ENCODE measurements at regions not wholly inside any gene's neighbourhood (a gene's known extent, or its start where the extent isn't known, plus 50 kb on each side); places are given as distances from the start of the nearest gene placed in this dataset.

GRCh38 chr7:68684246-68684839, 913.9 kb upstream of the AUTS2 start:
- Histone ChIP-seq H3K27ac (ENCODE audit: extremely low read depth, low read depth, low read length) (no peak overlapping the region), H3K36me3 (ENCODE audit: control insufficient read depth in 2 of 2, insufficient read depth in 1 of 2, low read length in 2 of 2) (no peaks in the 10 kb centered on the region), H3K4me1 (ENCODE audit: control insufficient read depth, insufficient read depth, low read length) (no peaks in the 10 kb centered on the region), H3K9me3 (ENCODE audit: control insufficient read depth, insufficient read depth, low read depth, low read length) (no peaks in the 10 kb centered on the region), H3K4me3 (ENCODE audit: low read depth, low read length) (no peak overlapping the region)
- ChIA-PET POLR2A (no interaction called here), CTCF (no interaction called here)
- TF ChIP-seq ZNF221 (tag by site-specific recombination; IDR thresholded peaks at IDR 0.05; ENCODE audit: borderline replicate concordance) (no peak), SETDB1 (IDR thresholded peaks at IDR 0.05; ENCODE audit: insufficient read length, low read length) (peak; percentile 26)

DNA sequence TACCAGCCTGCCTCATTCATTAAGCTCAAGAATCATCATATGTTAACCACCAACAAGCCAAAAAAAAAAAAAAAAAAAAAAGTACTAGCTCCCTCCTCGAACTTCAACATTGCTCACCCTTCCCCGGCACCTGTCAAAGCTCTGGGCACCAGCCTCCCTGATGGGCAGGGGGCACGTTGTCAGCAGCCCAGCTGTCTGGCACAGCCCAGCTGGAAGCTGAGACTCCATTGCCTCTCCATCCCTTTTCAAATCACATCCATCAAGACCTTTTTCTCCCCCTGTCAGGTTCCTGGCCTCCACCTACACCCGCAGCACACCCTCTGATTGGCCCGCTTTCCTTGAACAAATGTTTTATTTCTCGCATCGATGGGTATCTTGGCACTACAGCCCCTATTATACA, 913.3 kb upstream of the AUTS2 start:
- H3K27ac ChIP-seq (ENCODE audit: extremely low read depth, low read depth, low read length) = no peak overlapping the region
- ChIA-PET CTCF (no interaction called here), POLR2A (interaction anchor here (0.6 kb wide), 1 partner anchor 17 kb away, joined by 4 read pairs; no protein-coding TSS in a partner anchor)
- no peak overlapping the region for H3K4me3 ChIP-seq (ENCODE audit: low read depth, low read length)
- no peaks in the 10 kb centered on the region for H3K4me1 ChIP-seq (ENCODE audit: control insufficient read depth, insufficient read depth, low read length)
- H3K9me3 ChIP-seq (ENCODE audit: control insufficient read depth, insufficient read depth, low read depth, low read length) = no peaks in the 10 kb centered on the region
- no peaks in the 10 kb centered on the region for H3K36me3 ChIP-seq (ENCODE audit: control insufficient read depth in 2 of 2, insufficient read depth in 1 of 2, low read length in 2 of 2)
- TF ChIP-seq ZNF311 (tag by site-specific recombination; IDR thresholded peaks at IDR 0.05; ENCODE audit: borderline replicate concordance) (no peak), ZNF654 (tag by site-specific recombination; IDR thresholded peaks at IDR 0.05; ENCODE audit: low read depth) (no peak), ZNF175 (tag by site-specific recombination; IDR thresholded peaks at IDR 0.05) (no peak), ZNF692 (tag by site-specific recombination; IDR thresholded peaks at IDR 0.05) (no peak), ZNF37A (tag by site-specific recombination; IDR thresholded peaks at IDR 0.05) (no peak), ZNF830 (tag by site-specific recombination; IDR thresholded peaks at IDR 0.05; ENCODE audit: low read depth) (no peak), ZNF112 (tag by site-specific recombination; IDR thresholded peaks at IDR 0.05) (no peak), OSR2 (tag by site-specific recombination; IDR thresholded peaks at IDR 0.05) (no peak), ZNF639 (tag by site-specific recombination; IDR thresholded peaks at IDR 0.05) (no peak), WT1 (tag by site-specific recombination; IDR thresholded peaks at IDR 0.05) (no peak), ZNF785 (tag by site-specific recombination; IDR thresholded peaks at IDR 0.05) (no peak), ZNF426 (tag by site-specific recombination; IDR thresholded peaks at IDR 0.05) (no peak), ZNF354C (tag by site-specific recombination; IDR thresholded peaks at IDR 0.05; ENCODE audit: borderline replicate concordance, low read depth) (no peak), ZBTB17 (tag by site-specific recombination; IDR thresholded peaks at IDR 0.05) (no peak), ZFP37 (tag by site-specific recombination; IDR thresholded peaks at IDR 0.05) (no peak), ZNF302 (tag by site-specific recombination; IDR thresholded peaks at IDR 0.05; ENCODE audit: low read depth) (no peak)

DNA sequence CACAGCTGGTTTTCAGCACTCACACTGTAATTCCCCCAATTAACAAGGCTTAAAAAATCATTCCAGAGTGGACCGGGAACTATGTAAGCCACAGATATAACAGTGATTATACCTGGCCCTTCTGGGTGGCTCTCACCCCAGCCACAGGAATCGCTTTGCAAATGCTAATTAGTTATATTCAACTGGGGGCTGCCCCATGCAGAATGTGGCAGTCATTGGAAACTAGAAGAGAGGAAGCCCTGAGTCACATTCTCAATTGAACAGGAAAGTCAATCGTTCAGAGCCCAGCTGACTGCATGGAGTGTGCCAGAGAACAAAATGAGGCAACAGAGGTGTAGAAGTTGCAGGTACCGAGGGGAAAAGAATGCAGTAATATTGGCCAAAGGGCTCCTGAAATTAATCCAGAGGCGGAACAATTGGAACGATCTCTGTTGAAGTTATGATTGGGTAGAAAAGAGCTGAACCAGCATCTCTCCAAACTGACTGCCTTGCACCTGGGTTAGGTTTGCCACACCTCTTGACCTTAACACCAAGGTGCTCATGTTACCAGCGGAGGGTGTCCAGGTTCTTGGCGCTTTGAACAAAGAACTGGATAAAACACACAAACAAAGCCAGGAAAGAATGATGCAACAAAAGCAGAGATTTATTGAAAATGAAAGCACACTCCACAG, 909.7 kb upstream of the AUTS2 start:
- no peak for TF ChIP-seq ZNF211 (tag by site-specific recombination; IDR thresholded peaks at IDR 0.05; ENCODE audit: low read depth)
- no peak for TF ChIP-seq ZNF10 (tag by site-specific recombination; IDR thresholded peaks at IDR 0.05)
- TF ChIP-seq, protein P1, sequence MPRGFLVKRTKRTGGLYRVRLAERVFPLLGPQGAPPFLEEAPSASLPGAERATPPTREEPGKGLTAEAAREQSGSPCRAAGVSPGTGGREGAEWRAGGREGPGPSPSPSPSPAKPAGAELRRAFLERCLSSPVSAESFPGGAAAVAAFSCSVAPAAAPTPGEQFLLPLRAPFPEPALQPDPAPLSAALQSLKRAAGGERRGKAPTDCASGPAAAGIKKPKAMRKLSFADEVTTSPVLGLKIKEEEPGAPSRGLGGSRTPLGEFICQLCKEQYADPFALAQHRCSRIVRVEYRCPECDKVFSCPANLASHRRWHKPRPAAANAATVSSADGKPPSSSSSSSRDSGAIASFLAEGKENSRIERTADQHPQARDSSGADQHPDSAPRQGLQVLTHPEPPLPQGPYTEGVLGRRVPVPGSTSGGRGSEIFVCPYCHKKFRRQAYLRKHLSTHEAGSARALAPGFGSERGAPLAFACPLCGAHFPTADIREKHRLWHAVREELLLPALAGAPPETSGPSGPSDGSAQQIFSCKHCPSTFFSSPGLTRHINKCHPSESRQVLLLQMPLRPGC (tag by site-specific recombination; IDR thresholded peaks at IDR 0.05) = no peak
- CTCF ChIA-PET = no interaction called here
- H3K36me3 ChIP-seq (ENCODE audit: control insufficient read depth in 2 of 2, insufficient read depth in 1 of 2, low read length in 2 of 2) = no peaks in the 10 kb centered on the region
- H3K27ac ChIP-seq (ENCODE audit: extremely low read depth, low read depth, low read length) = no peak overlapping the region
- no peaks in the 10 kb centered on the region for H3K9me3 ChIP-seq (ENCODE audit: control insufficient read depth, insufficient read depth, low read depth, low read length)
- no peaks in the 10 kb centered on the region for H3K4me1 ChIP-seq (ENCODE audit: control insufficient read depth, insufficient read depth, low read length)
- POLR2A ChIA-PET = no interaction called here
- H3K4me3 ChIP-seq (ENCODE audit: low read depth, low read length) = no peak overlapping the region

Measured in HEK293 (cell line).